HFFc6 (cell line): ENCODE measurements at regions not wholly inside any gene's neighbourhood (a gene's known extent, or its start where the extent isn't known, plus 50 kb on each side); places are given as distances from the start of the nearest gene placed in this dataset.

Experiments used
- DNase-seq: peaks from one replicate; pipeline ENCODE4 v3.0.0-alpha.2; 2018
- H3K27ac Mint-ChIP-seq: 2 replicates; pipeline ENCODE4 v1.8.0; 2020; ENCODE audit warnings: mild to moderate bottlenecking, mixed read lengths
- H3K27me3 Mint-ChIP-seq: 2 replicates; pipeline ENCODE4 v1.8.0; 2021; ENCODE audit warnings: mild to moderate bottlenecking, moderate library complexity, mixed read lengths; ENCODE audit not compliant: insufficient read depth
- H3K36me3 Mint-ChIP-seq: 2 replicates; pipeline ENCODE4 v1.8.0; 2021; ENCODE audit warnings: low read depth, mixed read lengths
- H3K4me1 Mint-ChIP-seq: 2 replicates; pipeline ENCODE4 v1.8.0; 2020; ENCODE audit warnings: low read depth, mixed read lengths
- H3K4me3 Mint-ChIP-seq: 2 replicates; pipeline ENCODE4 v1.8.0; 2020; ENCODE audit warnings: mild to moderate bottlenecking, moderate library complexity, mixed read lengths
- H3K9me3 Mint-ChIP-seq: 2 replicates; pipeline ENCODE4 v1.8.0; 2020; ENCODE audit warnings: mild to moderate bottlenecking, mixed read lengths
- TF ChIP-seq, protein P1 (sequence below): fragments of 200-600 bp; sonication (generic); IDR thresholded peaks from 2 replicates; pipeline ENCODE4 v1.5.0; 2021; ENCODE audit warnings: antibody characterized with exemption, mild to moderate bottlenecking

DNA sequence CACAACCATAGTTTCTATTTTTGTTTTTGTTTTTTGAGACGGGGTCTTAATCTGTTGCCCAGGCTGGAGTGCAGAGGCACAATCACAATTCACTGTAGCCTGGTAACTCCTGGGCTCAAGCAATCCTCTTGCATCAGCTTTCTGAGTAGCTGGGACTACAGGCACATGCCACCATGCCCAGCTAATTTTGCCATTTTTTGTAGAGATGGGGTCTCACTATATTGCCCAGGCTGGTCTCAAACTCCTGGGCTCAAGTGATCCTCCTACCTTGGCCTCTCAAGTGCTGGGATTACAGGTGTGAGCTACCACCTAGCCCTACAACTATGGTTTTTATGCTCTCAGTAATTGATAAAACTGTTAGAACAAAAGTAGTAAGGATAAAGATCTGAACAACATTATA, 147.5 kb upstream of the SHB start:
- Mint-ChIP-seq H3K4me3 (no peak overlapping the region), H3K36me3 (no peaks in the 10 kb centered on the region), H3K27ac (no peak overlapping the region), H3K4me1 (peaks cover 6% of the 10 kb centered on the region; the same call in 1 of the 2 replicates), H3K9me3 (no peaks in the 10 kb centered on the region), H3K27me3 (peaks cover 48% of the 10 kb centered on the region)
- DNase-seq = no peak
- TF ChIP-seq, protein P1, sequence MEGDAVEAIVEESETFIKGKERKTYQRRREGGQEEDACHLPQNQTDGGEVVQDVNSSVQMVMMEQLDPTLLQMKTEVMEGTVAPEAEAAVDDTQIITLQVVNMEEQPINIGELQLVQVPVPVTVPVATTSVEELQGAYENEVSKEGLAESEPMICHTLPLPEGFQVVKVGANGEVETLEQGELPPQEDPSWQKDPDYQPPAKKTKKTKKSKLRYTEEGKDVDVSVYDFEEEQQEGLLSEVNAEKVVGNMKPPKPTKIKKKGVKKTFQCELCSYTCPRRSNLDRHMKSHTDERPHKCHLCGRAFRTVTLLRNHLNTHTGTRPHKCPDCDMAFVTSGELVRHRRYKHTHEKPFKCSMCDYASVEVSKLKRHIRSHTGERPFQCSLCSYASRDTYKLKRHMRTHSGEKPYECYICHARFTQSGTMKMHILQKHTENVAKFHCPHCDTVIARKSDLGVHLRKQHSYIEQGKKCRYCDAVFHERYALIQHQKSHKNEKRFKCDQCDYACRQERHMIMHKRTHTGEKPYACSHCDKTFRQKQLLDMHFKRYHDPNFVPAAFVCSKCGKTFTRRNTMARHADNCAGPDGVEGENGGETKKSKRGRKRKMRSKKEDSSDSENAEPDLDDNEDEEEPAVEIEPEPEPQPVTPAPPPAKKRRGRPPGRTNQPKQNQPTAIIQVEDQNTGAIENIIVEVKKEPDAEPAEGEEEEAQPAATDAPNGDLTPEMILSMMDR = no peak

DNA sequence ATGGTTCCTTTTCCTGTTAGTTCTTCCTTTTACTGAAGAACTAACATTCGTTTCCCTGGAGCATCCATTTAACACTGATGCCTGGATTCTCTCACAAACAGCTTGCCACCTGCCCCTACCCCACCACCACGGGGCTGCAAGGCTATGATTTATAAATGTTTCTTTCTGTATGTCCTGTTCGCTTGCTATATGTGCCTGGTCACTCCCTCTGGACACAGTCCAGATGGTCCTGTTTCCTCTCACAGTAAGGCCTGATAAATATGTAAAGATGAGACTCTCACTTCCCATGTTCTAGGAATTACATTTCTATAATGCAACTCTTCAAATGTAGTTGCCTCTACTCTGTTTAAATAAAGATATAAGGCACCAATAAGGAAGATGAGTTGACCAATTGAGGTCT, 146.4 kb upstream of the SHB start:
- Mint-ChIP-seq H3K4me3 (no peak overlapping the region), H3K4me1 (peaks cover 6% of the 10 kb centered on the region; the same call in 1 of the 2 replicates), H3K27me3 (peaks cover 45% of the 10 kb centered on the region), H3K9me3 (no peaks in the 10 kb centered on the region), H3K36me3 (no peaks in the 10 kb centered on the region), H3K27ac (no peak overlapping the region)
- no peak for DNase-seq
- TF ChIP-seq, protein P1 = no peak

DNA sequence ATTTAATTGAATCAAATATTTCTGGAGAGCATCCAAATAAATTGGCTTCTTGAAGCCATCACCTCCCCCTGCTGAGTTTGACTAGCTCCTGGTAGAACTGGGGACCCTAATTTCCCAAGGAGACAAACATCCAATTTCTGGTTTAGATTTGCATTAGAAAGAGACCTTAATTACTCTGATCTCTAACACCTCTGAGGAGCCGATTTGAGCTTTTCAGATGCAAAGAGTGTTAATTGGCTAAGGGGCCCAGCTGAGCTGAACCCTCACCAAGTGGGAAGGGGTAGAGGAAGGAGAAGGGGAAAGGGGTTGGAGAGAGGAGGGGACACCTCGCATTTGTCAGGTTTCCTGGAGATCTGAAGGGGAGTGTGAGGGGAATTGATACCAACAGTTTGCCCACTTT, 145.4 kb upstream of the SHB start:
- no peak overlapping the region for H3K27ac Mint-ChIP-seq
- no peaks in the 10 kb centered on the region for H3K36me3 Mint-ChIP-seq
- H3K4me1 Mint-ChIP-seq = peaks cover 6% of the 10 kb centered on the region; the same call in 1 of the 2 replicates
- DNase-seq = no peak
- H3K27me3 Mint-ChIP-seq = peaks cover 42% of the 10 kb centered on the region
- no peaks in the 10 kb centered on the region for H3K9me3 Mint-ChIP-seq
- H3K4me3 Mint-ChIP-seq = no peak overlapping the region
- TF ChIP-seq, protein P1 = no peak

DNA sequence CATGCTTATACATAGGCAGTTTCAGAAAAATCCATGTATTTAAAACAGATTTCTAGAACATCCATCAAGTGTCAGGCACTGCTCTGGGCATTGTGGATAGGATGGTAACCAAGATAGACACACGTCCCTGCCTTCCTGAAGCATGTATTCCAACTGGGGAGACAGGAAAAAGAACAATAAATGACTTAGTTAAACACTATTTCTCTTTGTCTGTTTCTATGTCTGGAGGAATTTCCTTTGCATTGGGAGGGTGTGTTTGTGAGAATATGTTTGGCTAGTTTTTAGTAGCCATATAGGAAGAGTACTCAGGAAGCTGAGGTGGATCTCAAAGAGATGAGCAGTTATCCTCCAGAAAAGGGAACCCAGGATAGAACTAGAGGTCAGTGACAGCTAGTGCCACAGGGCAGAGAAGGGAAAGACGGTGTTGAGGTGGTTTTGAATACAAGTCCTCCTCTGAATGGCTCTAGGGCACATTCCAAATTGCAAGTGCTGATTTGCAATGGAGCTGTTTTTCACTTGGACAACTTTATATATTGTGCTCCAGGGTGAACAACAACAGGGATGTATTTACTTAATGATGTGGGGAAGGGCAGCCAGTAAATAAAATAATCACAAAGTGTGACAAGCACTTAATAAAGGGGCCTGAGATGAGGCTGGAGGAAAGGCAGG, 144.7 kb upstream of the SHB start:
- Mint-ChIP-seq H3K9me3 (no peaks in the 10 kb centered on the region; the same call in 1 of the 2 replicates), H3K4me3 (no peak overlapping the region), H3K27me3 (peaks cover 37% of the 10 kb centered on the region), H3K27ac (no peak overlapping the region), H3K36me3 (no peaks in the 10 kb centered on the region), H3K4me1 (peaks cover 6% of the 10 kb centered on the region; the same call in 1 of the 2 replicates)
- DNase-seq = no peak
- TF ChIP-seq, protein P1 = no peak

DNA sequence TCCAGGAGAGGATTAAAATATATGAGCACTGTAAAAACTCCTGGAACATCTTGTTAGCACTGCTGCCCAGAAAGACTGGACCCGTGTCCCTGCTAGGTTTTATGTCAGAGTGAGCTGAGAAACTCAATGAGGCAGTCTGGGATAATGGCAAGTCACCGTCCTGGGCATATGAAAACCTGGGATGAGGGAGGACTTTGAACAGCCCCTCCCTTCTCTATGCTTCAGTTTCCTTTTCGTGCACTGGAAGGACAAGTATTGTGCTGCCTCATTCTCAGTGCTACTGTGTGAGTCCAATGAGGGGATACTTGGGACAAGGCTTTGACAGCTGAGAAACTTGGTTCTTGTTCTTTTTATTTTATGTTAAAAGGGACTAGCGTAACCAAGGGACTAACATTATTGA, 143.0 kb upstream of the SHB start:
- TF ChIP-seq, protein P1 = no peak
- peaks cover 3% of the 10 kb centered on the region; the same call in 1 of the 2 replicates for H3K36me3 Mint-ChIP-seq
- no peak overlapping the region for H3K27ac Mint-ChIP-seq
- peaks cover 10% of the 10 kb centered on the region; the same call in 1 of the 2 replicates for H3K9me3 Mint-ChIP-seq
- no peak overlapping the region for H3K4me3 Mint-ChIP-seq
- no peak for DNase-seq
- H3K27me3 Mint-ChIP-seq = peaks cover 40% of the 10 kb centered on the region
- H3K4me1 Mint-ChIP-seq = peaks cover 6% of the 10 kb centered on the region; the same call in 1 of the 2 replicates
